ENCODE measurements at regions not wholly inside any gene's neighbourhood (a gene's known extent, or its start where the extent isn't known, plus 50 kb on each side); places are given as distances from the start of the nearest gene placed in this dataset.

- no peaks in the 10 kb centered on the region for H3K4me1 ChIP-seq
- H3K27ac ChIP-seq, result no peak overlapping the region
- H3K27me3 ChIP-seq (ENCODE audit: control insufficient read depth, insufficient read depth, low read length), result no peaks in the 10 kb centered on the region
- H3K79me2 ChIP-seq, result no peaks in the 10 kb centered on the region
- no peak overlapping the region for H3K4me3 ChIP-seq (ENCODE audit: low read depth, low read length)
- H3K9me3 ChIP-seq (ENCODE audit: control insufficient read depth, low read length), result no peaks in the 10 kb centered on the region
- no peak overlapping the region for H3K9ac ChIP-seq
- no peak for TF ChIP-seq CTCF (IDR thresholded peaks at IDR 0.05)
- no peak overlapping the region for H3K4me2 ChIP-seq (ENCODE audit: low read length)
- no peak overlapping the region for H2AFZ ChIP-seq
- no peaks in the 10 kb centered on the region for H3K36me3 ChIP-seq (ENCODE audit: control insufficient read depth, insufficient read depth, low read length)
These were observed 152.2 kb downstream of the MAFB start for GRCh38 chr20:40536808-40537207.

DNA sequence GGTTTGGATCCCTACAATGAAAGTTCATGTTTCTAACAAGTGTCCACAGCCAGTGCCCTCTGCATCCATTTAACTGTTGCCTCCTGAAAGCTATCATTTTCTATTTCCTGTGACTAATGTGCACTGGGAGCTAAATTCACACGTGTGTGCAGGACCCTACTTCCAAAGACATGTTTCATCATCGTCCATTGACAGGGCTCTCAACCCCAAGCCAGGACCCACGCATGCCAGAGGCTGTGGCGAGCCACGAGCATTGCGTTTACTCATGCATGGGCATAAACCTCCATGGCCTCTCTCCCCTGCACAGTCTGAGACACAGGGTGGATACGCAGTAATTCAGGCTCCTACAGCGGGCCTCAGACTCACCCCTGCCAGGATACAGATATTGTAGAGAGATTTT lies 153.2 kb downstream of the MAFB start:
- no peak overlapping the region for H3K27ac ChIP-seq
- H2AFZ ChIP-seq, result no peak overlapping the region
- H3K36me3 ChIP-seq (ENCODE audit: control insufficient read depth, insufficient read depth, low read length), result no peaks in the 10 kb centered on the region
- no peak overlapping the region for H3K9ac ChIP-seq
- H3K9me3 ChIP-seq (ENCODE audit: control insufficient read depth, low read length), result no peaks in the 10 kb centered on the region
- H3K4me2 ChIP-seq (ENCODE audit: low read length), result no peak overlapping the region
- H3K4me3 ChIP-seq (ENCODE audit: low read depth, low read length), result no peak overlapping the region
- H3K79me2 ChIP-seq, result no peaks in the 10 kb centered on the region
- no peak for TF ChIP-seq CTCF (IDR thresholded peaks at IDR 0.05)
- H3K4me1 ChIP-seq, result no peaks in the 10 kb centered on the region
- no peaks in the 10 kb centered on the region for H3K27me3 ChIP-seq (ENCODE audit: control insufficient read depth, insufficient read depth, low read length)

GRCh38 chr20:40532103-40532502 lies 156.9 kb downstream of the MAFB start:
- no peaks in the 10 kb centered on the region for H3K79me2 ChIP-seq
- no peaks in the 10 kb centered on the region for H3K36me3 ChIP-seq (ENCODE audit: control insufficient read depth, insufficient read depth, low read length)
- H3K9me3 ChIP-seq (ENCODE audit: control insufficient read depth, low read length), result no peaks in the 10 kb centered on the region
- no peaks in the 10 kb centered on the region for H3K27me3 ChIP-seq (ENCODE audit: control insufficient read depth, insufficient read depth, low read length)
- no peak overlapping the region for H3K27ac ChIP-seq
- H2AFZ ChIP-seq, result no peak overlapping the region
- no peak for TF ChIP-seq CTCF (IDR thresholded peaks at IDR 0.05)
- no peak overlapping the region for H3K4me3 ChIP-seq (ENCODE audit: low read depth, low read length)
- H3K4me2 ChIP-seq (ENCODE audit: low read length), result no peak overlapping the region
- no peaks in the 10 kb centered on the region for H3K4me1 ChIP-seq
- no peak overlapping the region for H3K9ac ChIP-seq

DNA sequence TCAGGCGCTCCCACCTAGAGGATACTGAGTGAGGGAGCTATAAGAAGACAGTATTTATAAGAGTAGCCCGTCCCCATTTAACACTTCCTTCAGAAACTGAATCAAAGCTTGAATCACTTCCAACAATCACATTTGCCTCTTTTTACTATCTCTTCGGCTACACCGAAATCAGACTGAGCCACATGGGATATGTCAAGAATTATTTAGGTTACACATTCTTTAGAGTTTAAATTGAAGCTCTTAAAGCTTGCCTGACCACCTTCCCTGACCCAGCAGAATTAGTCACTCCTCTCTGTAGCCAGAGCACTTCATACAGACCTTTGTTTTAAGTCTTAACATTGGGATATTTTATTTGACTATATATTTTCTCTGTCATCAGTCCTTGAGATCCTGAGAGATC lies 163.7 kb downstream of the MAFB start:
- H3K4me2 ChIP-seq (ENCODE audit: low read length), result no peak overlapping the region
- no peak for TF ChIP-seq CTCF (IDR thresholded peaks at IDR 0.05)
- H3K36me3 ChIP-seq (ENCODE audit: control insufficient read depth, insufficient read depth, low read length), result no peaks in the 10 kb centered on the region
- H3K9me3 ChIP-seq (ENCODE audit: control insufficient read depth, low read length), result no peaks in the 10 kb centered on the region
- no peaks in the 10 kb centered on the region for H3K4me1 ChIP-seq
- no peak overlapping the region for H3K27ac ChIP-seq
- H3K4me3 ChIP-seq (ENCODE audit: low read depth, low read length), result no peak overlapping the region
- no peaks in the 10 kb centered on the region for H3K79me2 ChIP-seq
- no peaks in the 10 kb centered on the region for H3K27me3 ChIP-seq (ENCODE audit: control insufficient read depth, insufficient read depth, low read length)
- H3K9ac ChIP-seq, result no peak overlapping the region
- H2AFZ ChIP-seq, result no peak overlapping the region

DNA sequence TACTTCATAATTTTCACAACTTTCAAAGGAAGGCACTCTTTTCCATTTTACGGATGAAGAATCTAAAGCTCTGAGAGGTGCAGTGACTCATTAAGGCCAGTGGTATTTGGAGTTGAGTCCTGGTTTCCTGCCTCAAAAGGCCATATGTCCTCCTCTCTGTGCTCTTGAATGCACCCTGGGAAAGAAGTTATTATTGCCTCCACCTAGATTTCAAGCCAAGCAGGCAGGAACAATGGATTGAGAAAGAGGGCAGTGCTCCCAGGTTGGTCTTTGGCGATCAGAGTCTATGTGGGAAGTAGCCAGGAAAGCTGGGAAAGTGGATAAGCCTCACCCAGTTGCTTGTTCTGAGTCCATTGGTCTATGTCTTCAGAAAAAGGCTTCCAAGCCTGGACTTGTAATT lies 165.0 kb downstream of the MAFB start:
- no peak for TF ChIP-seq CTCF (IDR thresholded peaks at IDR 0.05)
- H3K4me1 ChIP-seq, result no peaks in the 10 kb centered on the region
- no peak overlapping the region for H2AFZ ChIP-seq
- no peak overlapping the region for H3K9ac ChIP-seq
- H3K4me3 ChIP-seq (ENCODE audit: low read depth, low read length), result no peak overlapping the region
- no peak overlapping the region for H3K4me2 ChIP-seq (ENCODE audit: low read length)
- H3K27me3 ChIP-seq (ENCODE audit: control insufficient read depth, insufficient read depth, low read length), result no peaks in the 10 kb centered on the region
- H3K27ac ChIP-seq, result no peak overlapping the region
- no peaks in the 10 kb centered on the region for H3K36me3 ChIP-seq (ENCODE audit: control insufficient read depth, insufficient read depth, low read length)
- no peaks in the 10 kb centered on the region for H3K9me3 ChIP-seq (ENCODE audit: control insufficient read depth, low read length)
- H3K79me2 ChIP-seq, result no peaks in the 10 kb centered on the region

All from parathyroid adenoma (tissue), 2 donors.